ENCODE measurements at regions not wholly inside any gene's neighbourhood (a gene's known extent, or its start where the extent isn't known, plus 50 kb on each side); places are given as distances from the start of the nearest gene placed in this dataset.
A peak's percentile ranks its signal among the peaks of the same experiment; 100 is the strongest.
"Not testable (repeated sequence)": the region's sequence is repeated elsewhere in the genome, so short reads cannot be mapped to it uniquely, and the experiment has no call there.

DNA sequence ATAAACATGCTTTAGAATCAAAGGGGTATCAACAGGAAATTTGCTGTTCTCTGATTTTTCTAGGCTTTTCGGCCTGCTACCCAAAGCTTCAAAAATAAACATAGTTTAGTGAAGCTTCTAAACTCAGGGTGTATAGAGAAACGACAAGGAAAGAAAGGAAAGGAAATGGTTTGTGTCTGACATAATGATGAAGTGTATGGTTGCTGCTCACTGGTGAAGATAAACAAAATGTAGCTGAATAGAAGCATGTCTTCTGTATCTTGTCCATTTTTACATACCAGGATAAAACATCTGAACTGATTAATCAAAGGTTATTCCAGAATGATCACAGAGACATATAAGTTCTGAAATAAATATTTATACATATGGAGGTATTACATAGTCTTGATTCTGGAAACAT lies 1324.6 kb upstream of the NRXN1 start:
- DNase-seq: no peak

DNA sequence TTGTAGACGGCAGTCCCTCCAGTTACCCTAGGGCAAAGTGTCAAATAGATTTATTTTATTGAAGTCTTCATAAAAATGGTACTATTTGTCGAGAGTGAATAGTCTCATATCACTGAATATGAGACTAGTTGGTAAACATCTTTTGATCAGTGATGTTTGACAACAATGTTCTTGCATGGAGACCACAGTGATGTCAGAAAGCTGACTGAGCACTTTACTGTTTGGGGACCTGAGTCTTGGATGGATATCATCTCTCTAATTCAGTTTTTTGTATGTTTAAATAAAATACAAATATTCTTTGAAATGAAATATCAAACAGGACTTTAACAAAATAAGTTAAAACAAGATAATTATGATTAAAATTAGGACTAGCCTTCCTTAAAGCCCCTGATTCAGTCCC lies 1315.4 kb upstream of the NRXN1 start:
- no peak for DNase-seq

DNA sequence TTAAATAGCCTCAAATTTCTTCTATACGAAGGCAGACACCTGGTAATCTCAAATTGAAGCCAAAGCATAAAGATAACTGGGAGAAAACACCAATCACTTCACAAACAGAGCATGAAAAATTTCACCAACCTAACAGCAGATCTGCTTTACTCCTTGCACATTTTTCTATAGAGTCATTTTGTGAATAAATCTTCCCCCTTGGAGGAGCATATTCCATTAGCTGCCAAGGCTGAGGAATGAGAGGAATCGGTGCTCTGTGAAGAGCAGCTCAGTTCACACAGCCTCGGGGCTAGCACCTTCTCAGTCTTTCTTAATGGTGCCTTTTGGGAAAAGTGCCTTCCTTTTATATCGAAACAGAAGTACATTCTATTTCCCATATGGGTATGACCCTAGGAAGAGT lies 1313.7 kb upstream of the NRXN1 start:
- no peak for DNase-seq

DNA sequence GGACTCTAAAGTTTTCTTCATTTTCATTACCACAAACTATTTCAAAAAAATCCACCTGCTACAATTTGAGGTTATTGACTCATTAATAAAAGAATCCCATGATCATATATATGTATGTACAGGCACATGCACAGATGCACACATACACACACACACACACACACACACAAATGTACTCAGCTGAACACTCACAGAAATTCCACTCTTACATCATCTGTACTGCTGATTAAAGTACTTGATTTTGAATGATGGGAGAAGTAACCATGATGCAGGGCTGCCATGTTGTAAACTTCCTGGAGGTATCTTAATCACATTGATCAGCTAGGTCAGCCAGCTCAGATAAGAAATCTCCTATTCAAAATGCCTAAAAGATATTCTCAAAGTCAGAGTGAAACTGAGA lies 1313.2 kb upstream of the NRXN1 start:
- no peak for DNase-seq

DNA sequence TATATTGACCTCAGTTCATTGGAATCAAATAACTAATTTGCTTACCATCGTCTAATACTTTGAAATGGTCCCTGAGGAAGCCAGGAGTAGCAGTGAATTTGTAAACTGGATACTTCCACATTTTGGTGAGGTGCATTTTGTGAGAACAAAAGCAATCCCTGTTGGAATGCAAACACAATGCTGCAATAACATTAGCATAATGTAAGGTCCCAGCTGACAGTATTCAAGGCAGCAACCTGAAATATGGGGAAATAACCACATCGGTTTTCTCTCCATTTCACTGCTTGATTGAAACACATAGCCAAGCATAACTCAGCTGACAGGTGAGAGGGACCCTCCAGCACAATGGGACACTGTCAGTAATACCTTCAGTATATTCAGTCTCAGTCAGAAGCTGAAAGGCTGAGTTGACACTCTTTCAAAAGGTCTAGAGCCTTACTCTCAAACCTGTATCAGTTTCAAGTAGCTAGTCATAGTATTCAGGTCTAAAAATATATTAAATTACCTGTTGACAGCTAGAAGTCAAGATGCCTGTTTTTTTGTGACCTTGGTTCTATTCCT lies 1311.9 kb upstream of the NRXN1 start:
- no peak for DNase-seq

DNA sequence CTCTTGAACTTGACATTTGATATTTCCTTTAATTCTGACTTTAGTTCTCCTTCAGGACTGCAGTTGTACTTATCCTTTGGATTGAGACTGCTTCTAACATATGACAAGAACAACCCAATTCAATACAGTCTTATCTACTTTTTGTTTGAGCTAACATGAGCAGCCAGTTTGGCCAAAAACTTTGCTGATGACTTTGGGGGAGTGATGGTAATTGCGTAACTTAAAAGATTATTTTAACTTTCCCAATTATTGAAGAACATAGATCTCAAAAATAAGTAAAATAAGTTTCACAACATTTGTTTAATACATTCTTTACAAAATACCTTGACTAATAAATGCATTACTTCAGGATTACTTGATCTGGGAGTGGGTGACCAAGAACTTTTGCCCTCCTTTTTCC lies 1311.1 kb upstream of the NRXN1 start:
- DNase-seq: no peak

DNA sequence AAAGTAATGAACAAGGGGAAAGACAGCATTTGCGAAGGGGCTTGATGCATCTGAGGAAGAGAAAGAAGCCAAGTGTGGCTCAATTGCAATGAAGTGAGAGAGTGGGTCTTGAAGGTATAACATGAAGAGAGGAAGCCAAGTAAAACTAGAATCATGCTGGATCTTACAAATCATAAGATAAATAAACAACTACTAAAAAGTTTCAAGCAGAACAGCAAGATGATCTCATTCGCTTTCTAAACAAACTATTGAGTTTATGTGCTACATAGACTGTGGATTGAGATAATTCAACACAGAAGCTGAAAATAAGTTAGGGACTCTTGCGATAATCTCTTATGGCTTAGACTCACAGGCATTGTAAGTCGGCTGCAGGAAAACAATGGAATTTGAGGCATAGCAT lies 1310.5 kb upstream of the NRXN1 start:
- no peak for DNase-seq

DNA sequence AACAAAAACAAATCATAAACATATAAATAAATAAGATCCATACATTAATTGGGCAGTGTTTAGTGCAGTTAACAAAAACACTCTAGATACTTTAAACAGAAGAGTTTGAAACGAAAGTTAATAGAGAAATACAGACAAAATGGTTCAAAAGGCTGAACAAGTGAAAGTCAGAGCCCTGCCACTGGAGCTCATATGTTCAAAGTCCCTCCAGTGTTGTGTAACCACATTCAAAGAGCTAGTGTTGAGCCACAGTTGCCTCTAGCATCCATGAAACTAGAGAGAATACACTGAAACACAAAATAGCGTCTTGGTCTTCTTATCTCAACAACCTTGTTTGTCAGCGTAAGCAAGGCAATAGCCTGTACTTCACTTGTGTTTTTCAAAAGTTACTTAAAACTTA lies 1309.8 kb upstream of the NRXN1 start:
- DNase-seq: no peak

DNA sequence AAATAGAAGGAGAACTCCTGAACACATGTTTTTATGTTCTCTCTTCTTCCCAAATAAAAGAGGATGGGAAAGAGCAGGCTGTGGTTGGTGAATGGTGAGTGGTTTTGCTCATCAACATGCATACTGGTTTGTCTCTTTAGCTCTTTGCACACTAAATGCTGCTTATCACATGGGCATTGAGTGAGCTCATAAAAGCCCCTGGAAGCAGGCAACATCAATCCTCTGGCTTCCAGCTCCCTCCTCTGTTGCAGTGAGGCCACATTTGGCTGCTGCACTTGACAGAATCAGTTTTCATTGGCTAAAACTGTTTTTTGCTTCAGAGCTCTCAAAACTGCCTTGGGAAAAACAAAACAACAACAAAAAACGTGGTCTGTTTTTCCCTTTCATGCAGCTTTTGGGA lies 1308.2 kb upstream of the NRXN1 start:
- DNase-seq: peak; percentile 12

DNA sequence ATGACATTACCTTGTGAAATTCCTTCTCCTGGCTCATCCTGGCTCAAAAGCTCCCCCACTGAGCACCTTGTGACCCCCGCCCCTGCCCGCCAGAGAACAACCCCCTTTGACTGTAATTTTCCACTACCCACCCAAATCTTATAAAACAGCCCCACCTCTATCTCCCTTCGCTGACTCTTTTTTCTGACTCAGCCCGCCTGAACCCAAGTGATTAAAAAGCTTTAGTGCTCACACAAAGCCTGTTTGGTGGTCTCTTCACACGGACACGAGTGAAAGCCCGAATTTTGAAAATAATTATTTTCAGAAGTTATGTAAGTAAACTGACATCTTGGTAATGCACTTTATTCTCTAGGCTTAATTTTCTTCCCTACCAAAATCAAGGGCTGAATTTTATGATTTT lies 1305.9 kb upstream of the NRXN1 start:
- not testable (repeated sequence) for DNase-seq

DNA sequence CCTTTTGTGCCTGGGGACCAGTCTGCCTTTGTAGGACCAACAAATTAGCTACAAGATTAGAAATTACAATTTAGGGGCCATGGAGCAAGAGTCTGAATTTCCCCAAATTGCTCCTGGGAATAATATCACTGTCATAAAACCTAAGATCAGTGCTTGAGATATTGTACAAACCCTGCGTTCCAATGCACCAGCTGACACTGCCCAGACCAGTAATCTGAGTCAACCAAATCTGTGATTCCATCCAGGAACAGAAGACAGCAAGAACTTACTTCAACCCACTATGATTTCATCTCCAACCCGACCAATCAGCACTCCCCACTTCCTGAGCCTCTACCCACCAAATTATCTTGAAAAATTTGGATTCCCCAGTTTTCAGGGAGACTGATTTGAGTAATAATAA lies 1305.0 kb upstream of the NRXN1 start:
- no peak for DNase-seq

DNA sequence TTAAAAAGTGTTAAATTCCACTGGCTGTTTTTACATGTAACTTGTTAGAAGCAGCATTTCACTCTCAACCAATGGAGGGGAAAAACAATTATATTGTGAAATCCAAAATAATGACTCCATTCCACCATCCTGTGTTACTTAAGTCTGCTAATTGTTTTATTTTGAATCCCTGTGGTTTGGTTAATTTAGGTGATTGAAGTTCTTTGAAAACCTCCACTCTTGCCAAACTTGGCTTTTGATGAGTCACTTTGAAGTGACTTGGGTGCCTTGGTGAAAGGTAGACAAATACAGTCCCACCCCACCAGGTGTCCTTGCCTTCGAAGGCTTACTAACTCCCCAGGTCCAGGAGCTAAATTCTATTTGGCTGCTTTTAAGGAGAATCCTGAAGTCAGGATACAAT lies 1303.8 kb upstream of the NRXN1 start:
- DNase-seq: no peak

DNA sequence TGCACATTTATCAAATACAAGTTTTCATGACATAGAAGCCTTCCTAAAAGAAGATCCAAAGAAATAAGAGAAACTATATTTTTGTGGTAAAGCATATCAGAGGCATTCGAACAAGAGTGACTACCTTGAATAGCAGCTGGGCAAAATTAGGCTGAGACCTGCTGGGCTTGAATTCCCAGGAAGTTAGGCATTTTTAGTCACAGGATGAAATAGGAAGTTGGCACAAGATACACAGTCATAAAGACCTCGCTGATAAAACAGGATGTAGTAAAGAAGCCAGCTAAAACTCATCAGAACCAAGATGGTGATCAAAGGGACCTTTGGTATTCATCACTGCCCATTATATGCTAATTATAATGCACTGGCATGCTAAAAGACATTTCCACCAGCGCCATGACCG lies 1302.3 kb upstream of the NRXN1 start:
- no peak for DNase-seq

DNA sequence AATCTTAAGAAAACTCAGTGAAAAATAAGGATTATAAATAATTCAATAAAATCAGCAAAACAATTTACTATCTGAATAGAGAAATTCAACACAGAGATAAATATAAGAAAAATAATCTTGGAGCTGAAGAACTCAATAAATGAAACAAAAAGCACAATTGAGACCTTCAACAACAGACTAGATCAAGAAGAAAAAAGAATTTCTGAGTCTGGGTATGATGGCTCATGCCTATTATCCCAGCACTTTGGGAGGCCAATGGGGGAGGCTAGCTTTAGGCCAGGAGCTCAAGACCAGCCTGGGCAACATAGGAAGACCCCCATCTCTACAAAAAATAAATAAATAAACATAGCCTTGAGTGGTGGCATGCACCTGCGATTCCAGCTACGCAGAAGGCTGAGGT lies 1295.7 kb upstream of the NRXN1 start:
- DNase-seq: no peak

DNA sequence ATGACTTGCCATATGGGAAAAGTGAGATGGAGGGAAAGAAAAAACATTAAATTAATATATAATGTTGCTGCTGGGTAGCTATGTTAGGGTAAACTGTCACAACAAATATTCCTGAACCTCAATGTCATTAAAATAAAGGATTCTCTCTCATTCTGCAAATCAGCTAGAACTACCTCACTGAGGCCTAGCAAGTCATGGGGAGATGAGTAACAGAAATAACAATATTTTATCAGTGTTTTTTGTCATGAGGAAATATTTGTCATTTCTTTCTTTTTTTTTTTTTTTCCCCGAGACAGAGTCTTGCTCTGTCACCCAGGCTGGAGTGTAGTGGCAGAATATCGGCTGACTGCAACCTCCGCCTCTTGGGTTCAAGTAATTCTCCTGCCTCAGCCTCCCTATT lies 1282.3 kb upstream of the NRXN1 start:
- DNase-seq: no peak

DNA sequence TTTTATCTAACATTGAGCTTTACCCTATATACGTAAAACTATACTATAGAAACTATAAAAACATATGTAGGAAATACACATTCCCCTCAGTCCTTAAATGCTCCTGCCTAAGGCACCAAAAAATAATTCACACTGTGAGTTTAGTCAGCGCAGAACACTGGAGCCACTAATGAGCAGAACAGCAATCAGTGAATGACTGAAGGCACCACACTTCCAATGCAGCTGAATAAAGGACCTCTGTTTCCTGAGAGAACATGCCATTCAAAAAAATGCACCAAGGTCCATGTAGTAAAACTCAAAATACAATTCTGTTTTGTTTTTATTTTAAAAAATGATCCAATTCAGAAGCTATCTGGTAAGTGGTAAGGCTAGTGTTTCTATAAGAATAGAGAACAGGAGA lies 1280.6 kb upstream of the NRXN1 start:
- no peak for DNase-seq

DNA sequence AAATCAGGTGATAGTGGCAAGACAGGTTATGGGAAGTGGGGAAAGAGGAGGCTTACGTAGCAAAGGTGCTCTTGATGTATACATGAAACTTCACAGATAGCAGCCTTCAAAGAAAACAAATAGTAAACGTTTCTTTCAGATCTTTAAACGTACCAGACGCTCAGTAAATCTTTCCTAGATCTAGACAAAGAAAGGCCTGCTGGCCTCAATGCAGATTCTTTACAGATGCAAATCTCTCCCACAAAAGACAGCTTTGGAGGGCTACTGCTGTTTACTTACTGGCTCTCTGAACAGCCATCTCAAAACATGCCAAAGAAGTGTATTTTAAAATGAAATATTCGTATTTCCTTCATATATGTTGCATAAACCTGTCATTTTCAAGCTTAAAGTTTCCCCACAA lies 1279.9 kb upstream of the NRXN1 start:
- DNase-seq: no peak

DNA sequence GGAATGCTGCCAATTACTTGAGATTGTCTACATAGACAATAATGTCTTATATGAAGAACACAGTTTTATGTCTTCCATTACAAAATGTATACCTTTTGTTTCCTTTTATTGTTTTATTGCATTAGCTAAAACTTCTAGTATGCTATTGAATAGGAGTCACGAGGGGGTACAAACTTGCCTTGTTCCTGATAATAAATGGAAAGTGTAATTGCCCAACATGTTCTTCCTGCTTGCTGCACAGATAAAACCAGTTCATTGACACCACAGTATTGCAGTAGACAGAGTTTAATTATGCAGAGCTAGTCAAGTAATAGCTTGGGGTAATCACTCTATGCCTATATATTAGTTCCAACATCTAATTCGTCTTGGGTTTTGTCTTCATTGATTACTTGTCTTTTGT lies 1276.2 kb upstream of the NRXN1 start:
- no peak for DNase-seq

DNA sequence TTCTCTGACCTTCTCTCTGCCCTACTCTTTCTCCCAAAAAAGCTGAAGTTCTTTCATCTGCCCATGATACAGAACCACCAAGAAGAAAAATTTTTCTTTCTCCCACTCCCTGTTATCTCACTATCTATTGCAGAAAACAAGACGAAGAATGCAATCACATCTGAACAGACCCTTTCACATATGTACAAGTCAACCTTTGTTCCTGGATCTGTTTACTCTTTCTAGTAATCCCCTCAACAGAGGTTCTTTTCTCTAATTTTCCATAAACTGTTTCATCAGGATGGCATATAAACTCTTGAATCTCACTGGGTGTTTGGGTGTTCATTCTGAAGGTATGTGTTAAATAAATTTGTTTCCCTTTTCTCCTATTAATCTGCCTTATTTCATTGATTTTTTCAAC lies 1262.7 kb upstream of the NRXN1 start:
- DNase-seq: no peak

DNA sequence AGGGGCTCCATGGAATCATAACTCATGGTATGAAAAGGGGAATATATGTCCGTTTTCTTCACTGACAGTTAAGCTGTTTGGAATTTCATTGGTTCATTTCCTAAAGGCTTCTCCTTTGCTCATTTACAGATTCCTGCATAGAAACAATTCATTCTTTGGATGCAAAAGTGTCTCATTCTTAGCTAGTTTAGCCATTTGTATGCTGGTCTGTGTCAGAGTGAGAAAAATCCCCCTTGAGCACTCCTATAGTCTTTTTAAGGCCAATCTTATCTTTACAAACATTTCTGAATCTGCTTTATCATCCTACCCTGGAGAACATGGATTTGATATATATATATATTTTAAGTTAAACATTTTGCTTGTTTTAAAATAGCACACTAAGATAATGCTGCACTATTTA lies 1260.9 kb upstream of the NRXN1 start:
- no peak for DNase-seq

DNA sequence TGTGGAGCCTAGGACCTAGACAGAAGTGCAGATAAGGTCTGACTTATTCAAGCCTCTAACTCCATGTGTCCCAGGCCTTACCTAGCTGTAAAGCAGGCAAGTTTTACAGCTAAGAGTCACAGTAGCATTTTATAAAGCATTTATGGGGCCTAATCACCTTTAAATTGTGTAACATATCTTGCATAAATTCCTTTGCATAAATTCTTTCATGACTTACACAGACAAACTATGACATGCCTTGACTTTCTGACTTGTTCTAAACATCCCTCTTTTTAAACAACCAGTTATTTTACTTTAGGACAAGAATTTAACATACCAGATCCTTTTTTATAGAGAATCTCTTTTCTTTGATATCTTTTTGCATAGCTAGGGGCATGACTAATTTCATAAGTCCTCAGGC lies 1257.8 kb upstream of the NRXN1 start:
- DNase-seq: no peak

DNA sequence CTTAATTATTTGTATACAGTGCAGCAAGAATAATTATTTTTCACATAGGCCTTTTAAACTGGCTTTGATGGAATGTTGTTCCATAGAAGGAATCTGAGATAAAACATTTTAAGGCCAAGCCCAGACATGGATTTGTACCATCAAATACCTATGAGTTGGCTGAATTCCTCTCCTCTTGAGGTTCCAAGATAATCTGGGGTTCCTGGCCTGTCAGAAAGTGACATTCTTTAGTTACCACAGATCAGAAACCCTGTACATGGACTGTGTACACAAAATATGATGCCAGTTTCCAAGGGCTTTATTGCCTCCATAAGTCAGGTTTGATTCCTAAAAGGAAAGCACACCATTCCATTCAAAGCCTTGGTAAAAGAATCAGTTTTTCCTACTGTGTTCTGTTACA lies 1256.7 kb upstream of the NRXN1 start:
- DNase-seq: no peak

DNA sequence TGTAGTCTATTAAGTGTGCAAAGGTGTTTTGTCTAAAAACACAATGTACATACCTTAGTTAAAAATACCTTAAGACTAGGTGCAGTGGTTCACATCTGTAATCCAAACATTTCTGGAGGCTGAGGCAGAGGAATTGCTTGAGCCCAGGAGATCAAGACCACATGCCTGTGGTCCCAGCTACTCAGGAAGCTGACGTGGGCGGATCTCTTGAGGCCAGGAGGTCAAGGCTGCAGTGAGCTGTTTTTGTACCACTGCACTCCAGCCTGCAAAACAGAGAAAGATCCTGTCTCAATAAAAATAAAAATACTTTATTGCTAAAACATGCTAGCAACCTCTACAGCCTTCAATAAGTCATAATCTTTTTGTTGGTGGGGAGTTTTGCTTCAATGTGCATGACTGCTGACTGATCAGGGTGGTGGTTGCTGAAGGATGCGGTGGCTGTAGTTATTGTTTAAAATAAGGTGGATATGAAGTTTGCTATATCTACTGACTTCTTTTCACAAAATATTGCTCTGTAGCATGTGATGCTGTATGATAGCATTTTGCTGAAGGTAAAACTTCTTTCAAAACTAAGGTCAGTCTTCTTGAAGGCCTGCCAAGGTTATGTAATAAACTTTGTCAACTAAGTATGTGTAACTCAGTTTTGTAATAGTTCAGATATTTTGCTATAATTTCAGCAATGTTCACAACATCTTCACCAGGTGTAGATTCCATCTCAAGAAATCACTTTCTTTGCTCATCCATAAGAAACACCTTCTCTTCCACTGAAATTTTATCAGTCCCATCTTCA lies 1238.0 kb upstream of the NRXN1 start:
- DNase-seq: no peak

DNA sequence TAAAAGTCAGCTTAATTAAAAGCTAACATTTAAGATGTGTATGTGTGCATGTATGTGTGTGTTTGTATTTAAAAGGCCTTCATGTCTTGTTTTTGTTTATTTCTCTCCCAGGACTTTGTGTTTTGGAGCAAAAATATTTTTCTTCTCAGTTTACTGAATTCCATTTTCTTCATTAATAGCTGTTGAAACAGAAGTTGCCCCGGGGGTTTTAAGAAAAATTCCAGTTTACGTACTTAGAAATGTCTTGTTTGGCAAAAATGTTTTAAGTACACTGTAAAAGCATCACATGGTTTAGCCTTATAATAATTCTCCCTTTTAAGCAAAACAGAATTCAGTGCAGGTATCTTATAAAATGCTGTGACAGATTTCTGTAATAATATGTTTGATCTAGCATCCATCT lies 1233.0 kb upstream of the NRXN1 start:
- DNase-seq: no peak

DNA sequence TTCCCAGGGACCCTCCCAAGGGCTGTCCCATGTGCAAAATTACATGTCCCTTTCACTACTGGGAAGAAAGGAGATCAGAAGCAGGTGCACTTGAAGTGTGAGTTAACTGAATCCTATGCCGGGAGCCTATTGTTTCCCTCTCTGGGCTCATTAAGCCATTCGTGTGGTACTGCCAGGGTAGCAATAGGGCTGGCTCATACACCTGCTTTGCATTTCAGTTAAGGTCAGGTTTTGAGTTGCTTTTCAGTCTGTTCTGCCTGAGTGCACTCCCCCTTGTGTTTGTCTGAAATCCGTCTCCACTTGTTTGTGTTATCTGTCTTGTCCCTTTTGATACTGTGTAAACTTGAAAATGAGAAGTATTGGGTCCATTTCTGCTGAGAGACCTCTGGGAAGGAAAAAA lies 1232.6 kb upstream of the NRXN1 start:
- DNase-seq: no peak
